ENCODE measurements at regions not wholly inside any gene's neighbourhood (a gene's known extent, or its start where the extent isn't known, plus 50 kb on each side); places are given as distances from the start of the nearest gene placed in this dataset.
"Not testable (repeated sequence)": the region's sequence is repeated elsewhere in the genome, so short reads cannot be mapped to it uniquely, and the experiment has no call there.

GRCh38 chrX:113726009-113726408 is 857.9 kb upstream of the HTR2C start:
- DNase-seq = no peak

GRCh38 chrX:113699939-113700338 is 859.3 kb upstream of the AMOT start:
- DNase-seq = no peak

GRCh38 chrX:113675278-113675677 is 834.6 kb upstream of the AMOT start:
- DNase-seq = no peak

DNA sequence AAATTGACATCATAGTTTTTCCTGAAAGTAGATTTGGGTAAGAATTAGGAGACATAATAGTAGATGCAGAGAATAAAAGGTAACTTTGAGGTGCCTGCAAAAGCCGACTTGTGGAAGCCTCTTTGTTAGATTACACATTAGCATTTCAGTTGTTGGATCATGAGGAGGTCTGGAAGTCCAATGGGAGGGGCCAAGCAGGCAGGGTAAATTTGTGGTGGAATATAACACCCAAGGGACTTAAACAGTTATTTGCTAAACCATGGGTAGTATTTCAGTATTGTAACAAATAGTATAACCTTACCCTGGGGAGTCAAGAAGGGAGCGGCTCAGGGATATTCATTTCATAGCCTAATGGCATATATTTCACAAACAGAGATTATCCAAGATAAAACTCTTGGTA is 810.7 kb upstream of the AMOT start:
- DNase-seq = no peak

- no peak for DNase-seq
Observed at GRCh38 chrX:113644426-113644825, 803.8 kb upstream of the AMOT start.

- DNase-seq = no peak
Observed at GRCh38 chrX:113634565-113634964, 793.9 kb upstream of the AMOT start.

DNA sequence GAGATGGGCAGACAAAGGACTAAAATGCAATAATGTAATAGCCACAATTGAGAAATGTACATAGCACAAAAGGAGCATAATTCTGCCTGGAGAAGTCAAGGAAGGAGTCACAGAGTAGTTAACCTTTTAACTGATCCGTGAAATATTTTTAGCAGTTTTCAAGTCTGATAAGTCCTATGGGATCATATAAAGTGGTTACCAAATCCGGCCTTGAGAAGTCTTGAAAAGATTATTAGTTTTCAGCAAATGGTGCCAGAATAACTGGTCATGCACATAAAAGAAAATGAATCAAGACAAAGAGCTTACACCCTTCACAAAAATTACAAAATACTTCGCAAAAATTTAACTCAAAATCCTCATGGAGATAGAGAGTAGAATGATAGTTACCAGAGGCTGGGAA is 788.7 kb upstream of the AMOT start:
- no peak for DNase-seq

DNA sequence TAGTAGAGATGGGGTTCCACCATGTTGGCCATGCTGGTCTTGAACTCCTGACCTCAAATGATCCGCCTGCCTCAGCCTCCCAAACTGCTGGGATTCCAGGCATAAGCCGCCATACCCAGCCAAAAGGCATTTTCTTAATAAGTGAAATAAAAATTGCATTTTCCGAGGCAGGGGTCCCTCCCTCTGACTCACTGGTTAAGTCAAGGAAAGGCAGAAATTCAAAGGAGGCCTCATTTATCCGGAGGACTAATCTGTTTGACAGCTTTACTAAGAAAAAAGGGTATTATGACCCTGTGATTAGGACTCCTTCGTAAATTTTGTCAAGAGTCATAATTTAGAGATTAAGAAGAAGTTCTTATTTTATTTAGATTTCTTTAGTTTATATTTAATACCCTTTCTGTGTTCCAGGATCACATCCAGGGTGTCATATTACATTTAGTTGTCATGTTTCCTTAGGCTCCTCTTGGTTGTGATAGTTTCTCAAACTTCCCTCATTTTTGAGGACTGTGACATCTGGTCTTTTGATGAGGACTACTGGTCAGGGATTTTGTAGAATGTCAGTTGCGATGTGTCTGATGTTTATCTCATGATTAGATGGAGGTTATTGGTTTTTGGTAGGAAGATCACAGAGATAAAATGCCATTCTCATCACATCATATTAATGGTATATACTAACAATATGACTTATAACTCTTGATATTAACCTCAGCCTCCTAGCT is 753.7 kb upstream of the AMOT start:
- DNase-seq = no peak

GRCh38 chrX:113586281-113586898 is 745.8 kb upstream of the AMOT start:
- DNase-seq = no peak

- no peak for DNase-seq
Observed at GRCh38 chrX:113580486-113580885, 739.9 kb upstream of the AMOT start.

DNA sequence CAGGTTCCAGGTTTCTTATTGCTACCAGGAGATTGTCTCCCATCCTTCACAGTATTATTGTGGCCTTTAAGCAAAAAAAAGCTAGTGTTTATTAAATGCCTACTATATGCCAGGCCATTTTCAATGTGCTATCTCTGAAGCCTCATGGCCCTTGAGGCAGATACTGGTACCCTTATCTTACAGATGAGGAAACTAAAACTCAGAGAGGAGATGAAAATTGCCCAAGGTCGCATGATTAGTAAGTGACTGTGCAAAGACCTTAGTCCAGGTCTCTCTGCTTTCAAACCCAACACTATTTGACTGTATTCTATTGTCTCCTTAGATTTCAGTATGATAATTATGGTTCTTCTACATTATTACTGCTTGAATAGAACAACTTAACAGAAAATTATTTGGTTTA is 717.9 kb upstream of the AMOT start:
- DNase-seq = no peak

DNA sequence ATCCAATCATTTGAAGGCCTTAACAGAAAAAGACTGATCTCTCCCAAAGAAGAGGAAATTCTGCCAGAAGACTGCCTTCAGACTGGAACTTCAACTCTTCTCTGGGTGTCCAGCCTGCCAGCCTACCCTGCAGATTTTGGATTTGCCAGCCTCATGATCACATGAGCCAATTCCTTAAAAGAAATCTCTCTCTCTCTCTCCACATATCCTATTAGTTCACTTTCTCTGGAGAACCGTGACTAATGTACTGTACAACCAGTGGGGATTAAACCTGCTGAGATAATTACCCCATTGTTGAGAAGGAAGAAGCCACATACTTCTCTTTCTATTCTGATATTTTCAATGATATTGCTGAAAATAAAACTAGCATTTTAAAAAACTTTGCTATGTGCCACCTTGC is 711.3 kb upstream of the AMOT start:
- no peak for DNase-seq

DNA sequence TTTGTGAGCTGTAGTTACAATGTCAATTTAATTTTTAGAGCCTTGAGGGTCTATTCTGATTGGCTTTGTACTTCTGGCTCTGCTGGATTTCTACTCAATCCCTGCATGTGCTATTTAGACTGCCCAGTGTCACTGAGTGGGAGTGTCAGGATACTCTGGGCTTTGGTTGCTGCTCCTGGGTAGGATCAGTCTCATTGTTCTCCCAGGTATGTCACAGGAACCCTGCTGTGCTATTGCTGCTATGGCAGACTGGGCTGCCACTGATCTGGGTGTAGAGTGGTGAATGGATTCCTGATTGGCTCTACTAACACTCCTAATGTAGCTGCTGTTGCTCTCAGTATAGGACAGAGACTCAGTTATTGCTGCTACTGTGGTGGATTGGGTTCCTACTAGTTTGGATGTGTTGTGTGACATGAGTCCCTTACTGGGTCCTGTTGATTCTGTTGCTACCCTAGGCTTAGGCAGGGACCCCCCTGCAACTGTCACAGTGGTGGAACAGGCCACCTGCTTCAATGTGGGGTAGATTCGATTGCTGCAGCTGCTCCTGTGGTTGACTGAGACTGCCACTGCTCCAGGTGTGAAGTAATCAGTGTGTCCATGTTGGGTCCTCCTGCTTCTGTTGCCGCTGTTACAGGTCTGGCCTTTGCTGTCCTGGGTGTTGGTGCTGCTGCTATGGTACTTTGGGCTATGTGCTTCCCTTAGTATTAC is 707.8 kb upstream of the AMOT start:
- DNase-seq = no peak

DNA sequence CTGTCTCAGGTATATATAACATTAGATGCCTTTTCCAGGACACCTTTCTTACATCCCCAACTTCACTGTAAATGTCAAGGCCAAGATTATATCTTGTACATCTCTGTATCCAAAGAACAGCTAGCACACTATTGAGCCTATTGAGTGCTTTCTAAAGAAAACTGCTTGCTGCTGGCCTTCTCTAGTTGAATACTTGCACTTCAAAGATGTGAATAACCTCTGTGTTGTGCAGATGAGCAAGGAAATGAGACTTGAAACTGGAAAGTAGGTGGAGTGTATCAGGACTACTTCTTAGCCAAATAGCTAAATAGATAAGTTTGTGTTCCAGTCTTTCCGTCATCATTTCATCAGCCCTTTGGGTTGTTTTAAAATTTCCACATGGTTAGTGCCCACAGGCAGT is 704.4 kb upstream of the AMOT start:
- no peak for DNase-seq

- DNase-seq = no peak
Observed at GRCh38 chrX:113539599-113540356, 699.1 kb upstream of the AMOT start.

DNA sequence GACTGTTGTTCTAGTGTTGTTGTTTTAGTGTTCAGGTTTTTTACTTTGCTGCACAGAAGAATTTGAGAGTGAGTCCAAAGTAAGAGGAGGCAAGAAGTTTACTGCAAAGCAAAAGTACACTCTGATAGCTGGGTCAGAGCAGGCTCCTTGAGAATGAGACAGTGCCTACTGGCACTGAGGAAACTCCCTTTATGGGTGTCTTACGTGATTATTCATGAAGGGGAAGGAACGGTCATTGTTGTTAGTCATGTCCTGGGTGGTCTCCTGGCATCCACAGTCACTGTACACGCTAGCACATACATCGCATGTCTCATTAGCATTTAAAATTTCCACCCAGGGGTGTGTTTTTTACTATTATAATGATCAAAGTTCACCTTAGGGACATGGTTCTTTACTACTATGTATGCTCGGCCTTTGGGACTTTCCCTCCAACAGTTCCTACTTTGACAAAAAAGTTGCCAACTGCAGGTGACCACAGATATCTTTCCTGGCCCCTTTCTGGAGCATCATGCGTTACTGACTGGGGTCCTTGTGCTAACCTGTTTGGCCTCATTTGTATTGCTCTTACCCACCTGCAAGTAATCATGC is 688.9 kb upstream of the AMOT start:
- no peak for DNase-seq

DNA sequence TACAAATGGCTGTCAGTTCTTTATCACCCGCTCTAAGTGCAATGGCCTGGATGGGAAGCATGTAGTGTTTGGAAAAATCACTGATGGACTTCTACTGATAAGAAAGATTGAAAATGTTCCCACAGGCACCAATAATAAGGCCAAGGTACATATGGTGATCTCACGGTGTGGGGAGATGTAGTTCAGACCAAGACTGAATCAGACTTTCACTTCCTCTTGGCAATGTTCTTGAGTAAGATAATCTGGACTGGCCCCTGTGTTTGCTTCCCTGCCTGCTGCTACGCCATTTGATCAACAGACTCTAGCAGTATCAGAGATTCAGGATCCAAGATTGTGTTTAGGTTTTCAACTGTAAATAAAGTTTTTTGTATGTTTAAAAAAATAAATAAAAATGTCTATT is 682.2 kb upstream of the AMOT start:
- no peak for DNase-seq

DNA sequence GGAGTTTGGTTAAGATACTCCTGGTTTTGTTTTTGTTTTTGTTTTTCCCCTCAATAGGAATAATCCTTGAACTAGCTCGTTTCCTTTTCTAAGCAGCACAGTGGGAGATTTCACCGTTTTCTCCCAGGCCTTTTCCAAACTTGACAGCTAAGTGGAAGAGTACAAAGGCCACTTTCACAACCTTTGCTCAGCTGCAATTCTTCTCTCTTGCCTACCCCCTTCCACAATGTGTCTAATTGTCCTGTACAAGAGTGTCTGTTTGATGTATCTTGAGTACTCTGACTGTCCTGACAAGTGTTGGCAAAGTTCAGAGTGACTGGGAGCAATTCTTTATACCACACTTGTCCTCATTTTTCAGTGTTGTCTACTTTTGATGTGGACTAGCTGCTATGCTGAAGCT is 674.3 kb upstream of the AMOT start:
- no peak for DNase-seq

- DNase-seq = no peak
Observed at GRCh38 chrX:113512700-113513395, 672.2 kb upstream of the AMOT start.

DNA sequence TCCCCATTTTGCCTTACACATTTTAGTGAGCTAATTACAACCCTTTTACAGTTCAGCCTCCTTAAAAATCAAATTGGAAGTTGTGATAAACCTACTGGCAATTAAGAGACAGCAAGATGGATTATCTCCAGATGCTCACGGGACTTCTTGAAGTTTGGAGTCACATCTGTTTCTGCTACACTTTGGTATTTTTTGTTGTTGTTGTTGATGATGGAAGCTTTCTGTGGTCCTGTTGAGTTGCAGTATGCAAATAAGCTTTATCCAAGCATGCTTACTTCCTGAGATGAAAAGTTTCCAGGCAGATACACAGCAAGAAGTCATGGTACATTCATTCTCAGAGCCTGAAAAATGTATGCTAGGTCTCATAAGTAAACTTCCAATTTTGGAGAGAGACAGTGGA is 670.0 kb upstream of the AMOT start:
- DNase-seq = no peak

- no peak for DNase-seq
Observed at GRCh38 chrX:113492895-113493294, 652.3 kb upstream of the AMOT start.

DNA sequence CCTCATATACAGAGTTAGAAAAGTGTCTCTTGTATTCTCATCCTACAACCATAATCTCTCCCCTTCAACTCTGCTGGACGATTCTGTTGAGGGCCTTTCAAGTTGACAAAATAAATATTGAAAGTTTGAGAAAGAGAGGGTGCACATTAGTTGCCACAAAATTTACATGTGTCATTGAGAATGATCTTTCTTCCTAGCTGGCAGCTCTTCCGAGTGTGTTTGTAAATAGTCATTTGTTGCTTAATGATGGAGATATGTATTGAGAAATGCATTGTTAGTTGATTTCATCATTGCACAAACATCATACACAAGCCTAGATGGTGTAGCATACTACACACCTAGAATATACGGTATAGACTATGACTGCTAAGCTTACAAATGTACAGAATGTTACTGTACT is 632.8 kb upstream of the AMOT start:
- no peak for DNase-seq

- DNase-seq = not testable (repeated sequence)
Observed at GRCh38 chrX:113473015-113473414, 632.4 kb upstream of the AMOT start.
